GM23338 (cell line): ENCODE measurements at regions not wholly inside any gene's neighbourhood (a gene's known extent, or its start where the extent isn't known, plus 50 kb on each side); places are given as distances from the start of the nearest gene placed in this dataset.

Source experiments
- ATAC-seq: fragments of 200-7000 bp; cut with Tn5 transposase; 3 replicates; pipeline ENCODE4 v1.9.1; 2020
- DNase-seq: peaks from one replicate; pipeline ENCODE4 v3.0.0-alpha.2; 2015; ENCODE audit warnings: low spot score
- H2AFZ ChIP-seq: fragments of 200-600 bp; sonication (generic); 2 replicates; pipeline ENCODE4 v1.8.0; 2016; ENCODE audit warnings: antibody characterized with exemption, mild to moderate bottlenecking, moderate library complexity
- H3F3A ChIP-seq: fragments of 200-600 bp; sonication (generic); replicated peaks from 2 replicates; pipeline ENCODE4 v1.8.0; 2017; ENCODE audit warnings: antibody characterized with exemption, mixed run types, low read depth
- H3K27ac ChIP-seq: fragments of 200-600 bp; sonication (generic); 2 replicates; pipeline ENCODE4 v1.6.1; 2016; ENCODE audit warnings: low read depth
- H3K27me3 ChIP-seq: fragments of 200-600 bp; sonication (generic); 2 replicates; pipeline ENCODE4 v1.8.0; 2016; ENCODE audit warnings: mild to moderate bottlenecking, mixed run types, moderate library complexity; ENCODE audit not compliant: insufficient read depth
- H3K36me3 ChIP-seq: fragments of 200-600 bp; sonication (generic); 2 replicates; pipeline ENCODE4 v1.8.0; 2016; ENCODE audit warnings: mild to moderate bottlenecking; ENCODE audit not compliant: insufficient read depth
- H3K4me1 ChIP-seq: fragments of 200-600 bp; sonication (generic); 2 replicates; pipeline ENCODE4 v1.8.0; 2016; ENCODE audit warnings: mild to moderate bottlenecking, moderate library complexity; ENCODE audit not compliant: insufficient read depth
- H3K4me2 ChIP-seq: fragments of 200-600 bp; sonication (generic); 2 replicates; pipeline ENCODE4 v1.7.1; 2017; ENCODE audit warnings: mixed run types
- H3K4me3 ChIP-seq: fragments of 200-600 bp; sonication (generic); 2 replicates; pipeline ENCODE4 v1.6.1; 2016; ENCODE audit warnings: mixed run types
- H3K79me2 ChIP-seq: fragments of 200-600 bp; sonication (generic); replicated peaks from 2 replicates; pipeline ENCODE4 v1.8.0; 2017; ENCODE audit warnings: mild to moderate bottlenecking; ENCODE audit not compliant: insufficient read depth
- H3K9me2 ChIP-seq: fragments of 200-600 bp; sonication (generic); 2 replicates; pipeline ENCODE4 v1.8.0; 2017; ENCODE audit not compliant: insufficient read depth
- H4K20me1 ChIP-seq: fragments of 200-600 bp; sonication (generic); replicated peaks from 2 replicates; pipeline ENCODE4 v1.8.0; 2017; ENCODE audit warnings: mild to moderate bottlenecking; ENCODE audit not compliant: insufficient read depth
- H3K27ac Mint-ChIP-seq: 2 replicates; pipeline ENCODE4 v1.8.0; 2020; ENCODE audit warnings: inconsistent platforms, mild to moderate bottlenecking, moderate library complexity, mixed read lengths
- H3K27me3 Mint-ChIP-seq: 3 replicates; pipeline ENCODE4 v1.8.0; 2022; ENCODE audit warnings: low read depth, mild to moderate bottlenecking, moderate library complexity, mixed read lengths, inconsistent platforms; ENCODE audit not compliant: insufficient read depth, poor library complexity
- H3K36me3 Mint-ChIP-seq: 3 replicates; pipeline ENCODE4 v1.8.0; 2021; ENCODE audit warnings: low read depth, mild to moderate bottlenecking, inconsistent platforms, moderate library complexity, mixed read lengths
- H3K4me1 Mint-ChIP-seq: 3 replicates; pipeline ENCODE4 v1.8.0; 2020; ENCODE audit warnings: mild to moderate bottlenecking, inconsistent platforms, mixed read lengths
- H3K4me3 Mint-ChIP-seq: 3 replicates; pipeline ENCODE4 v1.8.0; 2021; ENCODE audit warnings: moderate library complexity, mild to moderate bottlenecking, inconsistent platforms, mixed read lengths
- H3K9me3 Mint-ChIP-seq: 3 replicates; pipeline ENCODE4 v1.8.0; 2020; ENCODE audit warnings: moderate library complexity, mild to moderate bottlenecking, inconsistent platforms, mixed read lengths
- CREB1 ChIP-seq: fragments of 250-450 bp; sonication (Bioruptor Pico); IDR thresholded peaks from 2 replicates; pipeline ENCODE4 v1.5.0; 2020; ENCODE audit warnings: low read depth, mild to moderate bottlenecking, moderate library complexity
- EZH2 ChIP-seq: fragments of 200-600 bp; sonication (generic); IDR thresholded peaks from one replicate; pipeline ENCODE4 v1.8.0; 2017; ENCODE audit warnings: antibody characterized with exemption, mild to moderate bottlenecking, low read depth; ENCODE audit not compliant: unreplicated experiment
- EZH2phosphoT487 ChIP-seq: fragments of 200-600 bp; sonication (generic); IDR thresholded peaks from one replicate; pipeline ENCODE4 v1.8.1; 2018; ENCODE audit warnings: antibody characterized with exemption; ENCODE audit not compliant: unreplicated experiment
- JUNB ChIP-seq: IDR thresholded peaks from one replicate; pipeline ENCODE4 v1.6.1; 2016; ENCODE audit warnings: antibody characterized with exemption; ENCODE audit not compliant: unreplicated experiment
- NANOG ChIP-seq: IDR thresholded peaks from 2 replicates; pipeline ENCODE4 v1.6.1; 2016; ENCODE audit warnings: antibody characterized with exemption, borderline replicate concordance
- POLR2AphosphoS5 ChIP-seq: IDR thresholded peaks from 2 replicates; pipeline ENCODE4 v1.6.1; 2016; ENCODE audit warnings: antibody characterized with exemption, low read depth
- STAT1 ChIP-seq: IDR thresholded peaks from one replicate; pipeline ENCODE4 v1.6.1; 2016; ENCODE audit warnings: antibody characterized with exemption; ENCODE audit not compliant: unreplicated experiment
- ZNF114 ChIP-seq: fragments of 250-450 bp; sonication (Bioruptor Pico); IDR thresholded peaks from 2 replicates; pipeline ENCODE4 v1.5.0; 2020; ENCODE audit warnings: mild to moderate bottlenecking, moderate library complexity
- ZNF331 ChIP-seq: fragments of 250-450 bp; sonication (Bioruptor Pico); IDR thresholded peaks from 2 replicates; pipeline ENCODE4 v1.5.0; 2020; ENCODE audit warnings: low read depth, mild to moderate bottlenecking, moderate library complexity
- TF ChIP-seq, protein P1 (sequence below): IDR thresholded peaks from one replicate; pipeline ENCODE4 v1.6.1; 2018; ENCODE audit warnings: antibody characterized with exemption; ENCODE audit not compliant: unreplicated experiment
- TF ChIP-seq, protein P2 (sequence below): fragments of 250-450 bp; sonication (Bioruptor Pico); IDR thresholded peaks from 2 replicates; pipeline ENCODE4 v1.5.0; 2020; ENCODE audit warnings: mild to moderate bottlenecking, moderate library complexity
- TF ChIP-seq, protein P3 (sequence below), 2 experiments: fragments of 200-600 bp in 1 of 2; sonication (generic) in 1 of 2; conservative IDR thresholded peaks; 2 replicates each; pipeline versions ENCODE4 v1.5.1 to v1.6.1; 2016 to 2017; ENCODE audit warnings: antibody characterized with exemption in 2 of 2, low read depth in 2 of 2, mild to moderate bottlenecking in 2 of 2, moderate library complexity in 1 of 2
- TF ChIP-seq, protein P4 (sequence below): IDR thresholded peaks from 2 replicates; pipeline ENCODE4 v1.6.1; 2016; ENCODE audit warnings: antibody characterized with exemption

DNA sequence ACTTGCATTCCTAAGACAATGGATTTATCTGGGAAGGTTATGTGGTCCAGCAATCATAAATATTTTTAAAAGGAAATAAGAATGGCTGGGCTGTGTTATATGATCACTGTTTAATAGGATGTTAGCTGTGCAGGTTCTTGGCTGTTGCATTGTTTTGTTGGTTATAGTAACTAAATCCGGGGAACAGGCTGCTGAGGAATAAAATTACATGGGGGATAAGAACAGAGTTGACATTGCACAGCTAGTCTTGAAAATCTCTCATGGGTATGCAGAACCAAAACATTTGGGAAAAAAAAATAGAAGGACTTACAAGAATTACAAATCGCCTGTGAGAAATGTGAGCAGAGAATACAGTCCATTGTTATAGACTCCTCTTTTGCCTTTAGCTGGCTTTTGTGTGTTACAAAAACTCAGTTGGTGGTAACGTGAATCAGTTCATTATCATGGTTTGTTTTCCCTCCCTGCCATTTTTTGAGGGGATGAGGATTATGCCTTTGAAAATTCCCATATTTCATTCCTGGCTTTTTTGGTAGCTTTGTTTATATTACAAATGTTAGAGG, 375.3 kb upstream of the DAB2 start:
- no peaks in the 10 kb centered on the region for H3K9me3 Mint-ChIP-seq
- no peaks in the 10 kb centered on the region for H3K27me3 ChIP-seq
- DNase-seq (peak; percentile 27), ATAC-seq (peak; percentile 60)
- H3K4me2 ChIP-seq: peak overlapping the region; percentile 29; the same call in 1 of the 2 replicates
- no peaks in the 10 kb centered on the region for H4K20me1 ChIP-seq
- H3K36me3 Mint-ChIP-seq: no peaks in the 10 kb centered on the region
- TF ChIP-seq EZH2: no peak
- TF ChIP-seq STAT1: no peak
- TF ChIP-seq, protein P1, sequence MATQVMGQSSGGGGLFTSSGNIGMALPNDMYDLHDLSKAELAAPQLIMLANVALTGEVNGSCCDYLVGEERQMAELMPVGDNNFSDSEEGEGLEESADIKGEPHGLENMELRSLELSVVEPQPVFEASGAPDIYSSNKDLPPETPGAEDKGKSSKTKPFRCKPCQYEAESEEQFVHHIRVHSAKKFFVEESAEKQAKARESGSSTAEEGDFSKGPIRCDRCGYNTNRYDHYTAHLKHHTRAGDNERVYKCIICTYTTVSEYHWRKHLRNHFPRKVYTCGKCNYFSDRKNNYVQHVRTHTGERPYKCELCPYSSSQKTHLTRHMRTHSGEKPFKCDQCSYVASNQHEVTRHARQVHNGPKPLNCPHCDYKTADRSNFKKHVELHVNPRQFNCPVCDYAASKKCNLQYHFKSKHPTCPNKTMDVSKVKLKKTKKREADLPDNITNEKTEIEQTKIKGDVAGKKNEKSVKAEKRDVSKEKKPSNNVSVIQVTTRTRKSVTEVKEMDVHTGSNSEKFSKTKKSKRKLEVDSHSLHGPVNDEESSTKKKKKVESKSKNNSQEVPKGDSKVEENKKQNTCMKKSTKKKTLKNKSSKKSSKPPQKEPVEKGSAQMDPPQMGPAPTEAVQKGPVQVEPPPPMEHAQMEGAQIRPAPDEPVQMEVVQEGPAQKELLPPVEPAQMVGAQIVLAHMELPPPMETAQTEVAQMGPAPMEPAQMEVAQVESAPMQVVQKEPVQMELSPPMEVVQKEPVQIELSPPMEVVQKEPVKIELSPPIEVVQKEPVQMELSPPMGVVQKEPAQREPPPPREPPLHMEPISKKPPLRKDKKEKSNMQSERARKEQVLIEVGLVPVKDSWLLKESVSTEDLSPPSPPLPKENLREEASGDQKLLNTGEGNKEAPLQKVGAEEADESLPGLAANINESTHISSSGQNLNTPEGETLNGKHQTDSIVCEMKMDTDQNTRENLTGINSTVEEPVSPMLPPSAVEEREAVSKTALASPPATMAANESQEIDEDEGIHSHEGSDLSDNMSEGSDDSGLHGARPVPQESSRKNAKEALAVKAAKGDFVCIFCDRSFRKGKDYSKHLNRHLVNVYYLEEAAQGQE: no peak
- TF ChIP-seq EZH2phosphoT487: no peak
- TF ChIP-seq, protein P2, sequence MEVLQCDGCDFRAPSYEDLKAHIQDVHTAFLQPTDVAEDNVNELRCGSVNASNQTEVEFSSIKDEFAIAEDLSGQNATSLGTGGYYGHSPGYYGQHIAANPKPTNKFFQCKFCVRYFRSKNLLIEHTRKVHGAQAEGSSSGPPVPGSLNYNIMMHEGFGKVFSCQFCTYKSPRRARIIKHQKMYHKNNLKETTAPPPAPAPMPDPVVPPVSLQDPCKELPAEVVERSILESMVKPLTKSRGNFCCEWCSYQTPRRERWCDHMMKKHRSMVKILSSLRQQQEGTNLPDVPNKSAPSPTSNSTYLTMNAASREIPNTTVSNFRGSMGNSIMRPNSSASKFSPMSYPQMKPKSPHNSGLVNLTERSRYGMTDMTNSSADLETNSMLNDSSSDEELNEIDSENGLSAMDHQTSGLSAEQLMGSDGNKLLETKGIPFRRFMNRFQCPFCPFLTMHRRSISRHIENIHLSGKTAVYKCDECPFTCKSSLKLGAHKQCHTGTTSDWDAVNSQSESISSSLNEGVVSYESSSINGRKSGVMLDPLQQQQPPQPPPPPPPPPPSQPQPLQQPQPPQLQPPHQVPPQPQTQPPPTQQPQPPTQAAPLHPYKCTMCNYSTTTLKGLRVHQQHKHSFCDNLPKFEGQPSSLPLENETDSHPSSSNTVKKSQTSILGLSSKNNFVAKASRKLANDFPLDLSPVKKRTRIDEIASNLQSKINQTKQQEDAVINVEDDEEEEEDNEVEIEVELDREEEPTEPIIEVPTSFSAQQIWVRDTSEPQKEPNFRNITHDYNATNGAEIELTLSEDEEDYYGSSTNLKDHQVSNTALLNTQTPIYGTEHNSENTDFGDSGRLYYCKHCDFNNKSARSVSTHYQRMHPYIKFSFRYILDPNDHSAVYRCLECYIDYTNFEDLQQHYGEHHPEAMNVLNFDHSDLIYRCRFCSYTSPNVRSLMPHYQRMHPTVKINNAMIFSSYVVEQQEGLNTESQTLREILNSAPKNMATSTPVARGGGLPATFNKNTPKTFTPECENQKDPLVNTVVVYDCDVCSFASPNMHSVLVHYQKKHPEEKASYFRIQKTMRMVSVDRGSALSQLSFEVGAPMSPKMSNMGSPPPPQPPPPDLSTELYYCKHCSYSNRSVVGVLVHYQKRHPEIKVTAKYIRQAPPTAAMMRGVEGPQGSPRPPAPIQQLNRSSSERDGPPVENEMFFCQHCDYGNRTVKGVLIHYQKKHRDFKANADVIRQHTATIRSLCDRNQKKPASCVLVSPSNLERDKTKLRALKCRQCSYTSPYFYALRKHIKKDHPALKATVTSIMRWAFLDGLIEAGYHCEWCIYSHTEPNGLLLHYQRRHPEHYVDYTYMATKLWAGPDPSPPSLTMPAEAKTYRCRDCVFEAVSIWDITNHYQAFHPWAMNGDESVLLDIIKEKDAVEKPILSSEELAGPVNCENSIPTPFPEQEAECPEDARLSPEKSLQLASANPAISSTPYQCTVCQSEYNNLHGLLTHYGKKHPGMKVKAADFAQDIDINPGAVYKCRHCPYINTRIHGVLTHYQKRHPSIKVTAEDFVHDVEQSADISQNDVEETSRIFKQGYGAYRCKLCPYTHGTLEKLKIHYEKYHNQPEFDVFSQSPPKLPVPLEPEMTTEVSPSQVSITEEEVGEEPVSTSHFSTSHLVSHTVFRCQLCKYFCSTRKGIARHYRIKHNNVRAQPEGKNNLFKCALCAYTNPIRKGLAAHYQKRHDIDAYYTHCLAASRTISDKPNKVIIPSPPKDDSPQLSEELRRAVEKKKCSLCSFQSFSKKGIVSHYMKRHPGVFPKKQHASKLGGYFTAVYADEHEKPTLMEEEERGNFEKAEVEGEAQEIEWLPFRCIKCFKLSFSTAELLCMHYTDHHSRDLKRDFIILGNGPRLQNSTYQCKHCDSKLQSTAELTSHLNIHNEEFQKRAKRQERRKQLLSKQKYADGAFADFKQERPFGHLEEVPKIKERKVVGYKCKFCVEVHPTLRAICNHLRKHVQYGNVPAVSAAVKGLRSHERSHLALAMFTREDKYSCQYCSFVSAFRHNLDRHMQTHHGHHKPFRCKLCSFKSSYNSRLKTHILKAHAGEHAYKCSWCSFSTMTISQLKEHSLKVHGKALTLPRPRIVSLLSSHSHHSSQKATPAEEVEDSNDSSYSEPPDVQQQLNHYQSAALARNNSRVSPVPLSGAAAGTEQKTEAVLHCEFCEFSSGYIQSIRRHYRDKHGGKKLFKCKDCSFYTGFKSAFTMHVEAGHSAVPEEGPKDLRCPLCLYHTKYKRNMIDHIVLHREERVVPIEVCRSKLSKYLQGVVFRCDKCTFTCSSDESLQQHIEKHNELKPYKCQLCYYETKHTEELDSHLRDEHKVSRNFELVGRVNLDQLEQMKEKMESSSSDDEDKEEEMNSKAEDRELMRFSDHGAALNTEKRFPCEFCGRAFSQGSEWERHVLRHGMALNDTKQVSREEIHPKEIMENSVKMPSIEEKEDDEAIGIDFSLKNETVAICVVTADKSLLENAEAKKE: no peak
- TF ChIP-seq ZNF114 (CRISPR knock-in tag): no peak
- TF ChIP-seq, protein P3, sequence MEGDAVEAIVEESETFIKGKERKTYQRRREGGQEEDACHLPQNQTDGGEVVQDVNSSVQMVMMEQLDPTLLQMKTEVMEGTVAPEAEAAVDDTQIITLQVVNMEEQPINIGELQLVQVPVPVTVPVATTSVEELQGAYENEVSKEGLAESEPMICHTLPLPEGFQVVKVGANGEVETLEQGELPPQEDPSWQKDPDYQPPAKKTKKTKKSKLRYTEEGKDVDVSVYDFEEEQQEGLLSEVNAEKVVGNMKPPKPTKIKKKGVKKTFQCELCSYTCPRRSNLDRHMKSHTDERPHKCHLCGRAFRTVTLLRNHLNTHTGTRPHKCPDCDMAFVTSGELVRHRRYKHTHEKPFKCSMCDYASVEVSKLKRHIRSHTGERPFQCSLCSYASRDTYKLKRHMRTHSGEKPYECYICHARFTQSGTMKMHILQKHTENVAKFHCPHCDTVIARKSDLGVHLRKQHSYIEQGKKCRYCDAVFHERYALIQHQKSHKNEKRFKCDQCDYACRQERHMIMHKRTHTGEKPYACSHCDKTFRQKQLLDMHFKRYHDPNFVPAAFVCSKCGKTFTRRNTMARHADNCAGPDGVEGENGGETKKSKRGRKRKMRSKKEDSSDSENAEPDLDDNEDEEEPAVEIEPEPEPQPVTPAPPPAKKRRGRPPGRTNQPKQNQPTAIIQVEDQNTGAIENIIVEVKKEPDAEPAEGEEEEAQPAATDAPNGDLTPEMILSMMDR (conservative IDR thresholded peaks at IDR 0.05; ENCODE audit: low read depth in 2 of 2): no peak
- no peak for TF ChIP-seq JUNB
- TF ChIP-seq, protein P4, sequence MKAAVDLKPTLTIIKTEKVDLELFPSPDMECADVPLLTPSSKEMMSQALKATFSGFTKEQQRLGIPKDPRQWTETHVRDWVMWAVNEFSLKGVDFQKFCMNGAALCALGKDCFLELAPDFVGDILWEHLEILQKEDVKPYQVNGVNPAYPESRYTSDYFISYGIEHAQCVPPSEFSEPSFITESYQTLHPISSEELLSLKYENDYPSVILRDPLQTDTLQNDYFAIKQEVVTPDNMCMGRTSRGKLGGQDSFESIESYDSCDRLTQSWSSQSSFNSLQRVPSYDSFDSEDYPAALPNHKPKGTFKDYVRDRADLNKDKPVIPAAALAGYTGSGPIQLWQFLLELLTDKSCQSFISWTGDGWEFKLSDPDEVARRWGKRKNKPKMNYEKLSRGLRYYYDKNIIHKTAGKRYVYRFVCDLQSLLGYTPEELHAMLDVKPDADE: no peak
- no peak for TF ChIP-seq POLR2AphosphoS5
- no peak for TF ChIP-seq NANOG
- TF ChIP-seq CREB1 (CRISPR knock-in tag): no peak
- TF ChIP-seq ZNF331 (CRISPR knock-in tag): no peak
- no peaks in the 10 kb centered on the region for H3K9me2 ChIP-seq
- H3K36me3 ChIP-seq: no peaks in the 10 kb centered on the region
- no peak overlapping the region for H3K4me3 ChIP-seq
- H3F3A ChIP-seq: no peaks in the 10 kb centered on the region
- no peaks in the 10 kb centered on the region for H3K79me2 ChIP-seq
- peak overlapping the region; percentile 79; the same call in 1 of the 2 replicates for H3K27ac Mint-ChIP-seq
- peaks cover 11% of the 10 kb centered on the region; the same call in 1 of the 2 replicates for H3K4me1 ChIP-seq
- peaks cover 12% of the 10 kb centered on the region; the same call in 2 of the 3 replicates for H3K4me1 Mint-ChIP-seq
- no peak overlapping the region; the same call in 2 of the 3 replicates for H3K4me3 Mint-ChIP-seq
- peaks cover 2% of the 10 kb centered on the region for H3K27me3 Mint-ChIP-seq
- H3K27ac ChIP-seq: no peak overlapping the region
- H2AFZ ChIP-seq: no peak overlapping the region
